ENCODE measurements at regions not wholly inside any gene's neighbourhood (a gene's known extent, or its start where the extent isn't known, plus 50 kb on each side); places are given as distances from the start of the nearest gene placed in this dataset.

- TF ChIP-seq CTCF (IDR thresholded peaks at IDR 0.05) = no peak
- TF ChIP-seq POLR2A (IDR thresholded peaks at IDR 0.05) = no peak
Measured at GRCh38 chr2:145096582-145096981, 576.7 kb upstream of the ZEB2 start.
